Thyroid gland (tissue), 4 donors: ENCODE measurements at regions not wholly inside any gene's neighbourhood (a gene's known extent, or its start where the extent isn't known, plus 50 kb on each side); places are given as distances from the start of the nearest gene placed in this dataset.

Experiments used
- POLR2A ChIP-seq, 2 donors: fragments of 450-650 bp; IDR thresholded peaks; one replicate each; pipeline ENCODE4 v1.6.1; 2017; ENCODE audit warnings: antibody characterized with exemption in 2 of 2, mild to moderate bottlenecking in 2 of 2, moderate library complexity in 1 of 2
- TF ChIP-seq, protein P1 (sequence below), 6 experiments: fragments of 200-600 bp in 3 of 6; fragments of 450-650 bp in 3 of 6; sonication (generic) in 3 of 6; IDR thresholded peaks; one replicate each; pipeline ENCODE4 v1.5.1; 2016 to 2019; ENCODE audit warnings: antibody characterized with exemption in 6 of 6, mild to moderate bottlenecking in 2 of 6, inconsistent platforms in 1 of 6, moderate library complexity in 1 of 6

DNA sequence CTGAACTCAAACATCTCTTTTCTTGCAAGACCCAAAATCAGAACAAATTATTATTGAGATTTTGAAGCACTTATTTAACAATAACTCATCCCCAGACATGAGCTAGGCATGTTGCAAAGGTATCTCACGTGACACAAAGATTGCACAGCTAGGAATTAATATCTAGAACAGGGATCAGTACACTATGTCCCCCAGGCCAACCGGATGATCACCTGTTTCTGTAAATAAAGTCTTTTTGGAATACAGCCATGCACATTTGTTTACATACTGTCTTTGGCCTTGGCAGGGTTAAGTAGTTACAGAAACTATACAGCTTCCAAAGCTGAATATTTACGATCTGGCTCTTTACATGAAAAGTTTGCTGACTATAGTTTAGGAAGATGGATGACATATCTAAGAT, 287.7 kb downstream of the ACTL7B start:
- TF ChIP-seq, protein P1, sequence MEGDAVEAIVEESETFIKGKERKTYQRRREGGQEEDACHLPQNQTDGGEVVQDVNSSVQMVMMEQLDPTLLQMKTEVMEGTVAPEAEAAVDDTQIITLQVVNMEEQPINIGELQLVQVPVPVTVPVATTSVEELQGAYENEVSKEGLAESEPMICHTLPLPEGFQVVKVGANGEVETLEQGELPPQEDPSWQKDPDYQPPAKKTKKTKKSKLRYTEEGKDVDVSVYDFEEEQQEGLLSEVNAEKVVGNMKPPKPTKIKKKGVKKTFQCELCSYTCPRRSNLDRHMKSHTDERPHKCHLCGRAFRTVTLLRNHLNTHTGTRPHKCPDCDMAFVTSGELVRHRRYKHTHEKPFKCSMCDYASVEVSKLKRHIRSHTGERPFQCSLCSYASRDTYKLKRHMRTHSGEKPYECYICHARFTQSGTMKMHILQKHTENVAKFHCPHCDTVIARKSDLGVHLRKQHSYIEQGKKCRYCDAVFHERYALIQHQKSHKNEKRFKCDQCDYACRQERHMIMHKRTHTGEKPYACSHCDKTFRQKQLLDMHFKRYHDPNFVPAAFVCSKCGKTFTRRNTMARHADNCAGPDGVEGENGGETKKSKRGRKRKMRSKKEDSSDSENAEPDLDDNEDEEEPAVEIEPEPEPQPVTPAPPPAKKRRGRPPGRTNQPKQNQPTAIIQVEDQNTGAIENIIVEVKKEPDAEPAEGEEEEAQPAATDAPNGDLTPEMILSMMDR (IDR thresholded peaks at IDR 0.05) = no peak
- no peak for TF ChIP-seq POLR2A (IDR thresholded peaks at IDR 0.05)
